Kidney capillary endothelial cell (primary cell): ENCODE measurements at regions not wholly inside any gene's neighbourhood (a gene's known extent, or its start where the extent isn't known, plus 50 kb on each side); places are given as distances from the start of the nearest gene placed in this dataset.
"Not testable (repeated sequence)": the region's sequence is repeated elsewhere in the genome, so short reads cannot be mapped to it uniquely, and the experiment has no call there.

Source experiments
- DNase-seq: peaks from one replicate; pipeline ENCODE4 v3.0.0-alpha.2; 2018; ENCODE audit warnings: low spot score

GRCh38 chr21:36207577-36208320, 51.1 kb downstream of the DOP1B start:
- DNase-seq: no peak

DNA sequence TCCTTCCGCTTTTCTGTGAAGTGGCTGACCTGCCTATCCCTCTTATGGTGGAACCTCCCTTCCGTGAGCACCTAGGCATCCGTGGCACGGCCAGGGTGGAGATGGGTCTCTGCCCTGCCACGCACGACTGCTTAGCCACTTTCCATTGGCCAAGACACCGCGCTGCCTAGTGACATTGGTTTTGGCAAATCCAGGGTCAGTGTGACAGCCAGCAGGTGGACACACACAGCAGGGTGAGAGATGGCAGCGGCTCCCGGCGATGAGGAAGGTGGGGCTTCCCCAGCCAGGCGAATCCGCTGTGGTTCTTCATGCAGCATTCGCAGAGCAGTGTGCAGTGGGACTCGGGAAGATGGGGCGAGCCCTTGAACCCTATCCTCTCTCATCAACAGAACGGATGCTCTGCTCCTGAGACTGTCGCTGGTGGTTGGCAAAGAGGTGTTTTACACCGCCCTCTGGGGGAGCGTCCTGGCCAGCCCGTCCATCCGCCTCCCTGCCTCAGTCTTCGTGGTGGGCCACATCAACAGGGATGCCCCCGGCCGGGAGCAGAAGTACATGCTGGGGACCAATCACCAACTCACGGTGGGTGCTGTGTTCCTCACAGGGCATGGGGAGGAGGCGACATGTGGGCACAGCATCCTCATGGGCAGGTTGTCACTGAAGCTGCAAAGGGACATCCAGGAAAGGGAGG, 51.8 kb downstream of the DOP1B start:
- DNase-seq: no peak

- DNase-seq: peak; percentile 37
Observed at GRCh38 chr21:36209626-36210171, 53.1 kb downstream of the DOP1B start.

DNA sequence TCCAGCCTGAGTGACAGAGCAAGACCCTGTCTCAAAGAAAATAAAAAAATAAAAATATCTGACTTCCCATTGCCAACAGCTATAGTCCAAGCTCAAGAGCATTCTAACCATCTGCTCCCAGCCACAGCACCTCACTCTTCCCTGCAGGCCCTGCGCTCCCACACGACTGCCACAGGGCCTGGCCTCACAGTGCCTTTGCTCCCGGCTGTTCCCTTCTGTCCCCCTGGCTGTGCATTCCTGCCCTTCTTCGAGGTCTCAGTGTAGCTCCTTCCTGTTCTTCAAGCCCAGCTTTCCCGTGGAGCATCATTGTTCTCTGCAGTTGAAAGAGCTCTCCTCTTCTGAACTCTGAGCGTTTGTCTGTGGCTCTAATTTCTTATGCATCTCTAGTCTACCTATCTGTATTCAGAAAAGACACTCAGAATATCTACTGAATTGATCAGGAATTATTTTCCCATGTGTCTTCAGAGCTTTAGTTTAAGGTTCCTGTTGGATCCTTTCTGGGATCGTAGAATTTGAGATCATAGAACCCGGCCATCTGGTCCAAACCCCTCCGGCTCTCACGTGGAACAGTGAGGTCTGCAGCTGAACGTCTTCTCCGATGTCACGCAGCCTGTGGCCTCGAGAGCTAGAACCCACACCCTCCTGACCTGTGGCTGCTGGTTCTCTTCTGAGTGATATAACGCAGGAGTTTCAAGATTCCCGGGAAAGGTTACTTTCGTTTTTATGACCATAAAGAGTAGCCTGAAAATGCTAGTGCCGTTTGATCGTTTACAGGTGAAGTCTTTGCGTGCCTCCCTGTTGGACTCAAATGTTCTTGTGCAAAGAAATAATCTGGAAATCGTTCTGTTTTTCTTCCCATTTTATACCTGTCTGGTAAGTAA, 54.4 kb downstream of the DOP1B start:
- DNase-seq: no peak

- DNase-seq: no peak
Observed at GRCh38 chr21:36211660-36212512, 55.3 kb downstream of the DOP1B start.

- no peak for DNase-seq
Observed at GRCh38 chr21:36212513-36212780, 55.8 kb downstream of the DOP1B start.

- no peak for DNase-seq
Observed at GRCh38 chr21:36214561-36214960, 57.9 kb downstream of the DOP1B start.

DNA sequence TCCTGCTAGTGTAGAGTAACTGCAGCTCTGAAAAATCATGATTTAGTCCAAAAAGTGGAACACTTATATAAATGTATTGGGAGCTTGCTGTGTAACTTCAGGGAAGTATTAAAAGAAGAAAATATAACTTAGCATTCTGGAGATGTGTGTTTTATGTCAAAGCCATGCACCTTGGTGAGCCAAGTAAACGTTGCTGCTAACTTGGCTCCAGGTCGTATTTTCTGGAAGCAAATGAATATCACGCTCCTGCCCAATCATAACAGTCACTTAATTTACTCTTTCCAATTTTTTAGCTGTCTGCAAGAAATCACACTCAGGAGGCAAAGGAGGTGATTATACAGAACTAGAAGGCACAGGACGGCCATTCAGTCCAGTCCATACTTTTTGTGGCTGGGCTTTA, 61.1 kb downstream of the DOP1B start:
- no peak for DNase-seq

GRCh38 chr21:36218691-36219090, 62.1 kb downstream of the DOP1B start:
- DNase-seq: no peak

DNA sequence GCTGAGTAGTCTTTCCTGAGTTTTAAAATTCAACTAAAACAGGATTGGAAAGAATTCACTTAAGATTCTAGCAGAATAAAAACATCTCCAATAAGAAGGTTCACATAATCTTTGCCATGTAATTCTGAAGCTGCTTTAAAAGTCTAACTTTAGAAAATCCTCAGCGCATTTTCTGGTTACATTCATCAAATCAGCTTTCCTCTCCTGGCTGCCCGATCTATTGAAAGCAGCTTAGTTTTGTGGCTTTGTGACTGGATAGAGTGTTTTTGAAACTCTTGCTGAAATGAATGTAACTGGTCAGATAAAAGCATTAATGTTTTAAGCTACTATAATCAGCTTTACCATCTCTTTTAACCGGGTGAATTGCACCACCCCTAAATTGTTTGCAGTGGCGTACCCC, 66.8 kb downstream of the DOP1B start:
- no peak for DNase-seq

- no peak for DNase-seq
Observed at GRCh38 chr21:36229181-36229580, 72.6 kb downstream of the DOP1B start.

DNA sequence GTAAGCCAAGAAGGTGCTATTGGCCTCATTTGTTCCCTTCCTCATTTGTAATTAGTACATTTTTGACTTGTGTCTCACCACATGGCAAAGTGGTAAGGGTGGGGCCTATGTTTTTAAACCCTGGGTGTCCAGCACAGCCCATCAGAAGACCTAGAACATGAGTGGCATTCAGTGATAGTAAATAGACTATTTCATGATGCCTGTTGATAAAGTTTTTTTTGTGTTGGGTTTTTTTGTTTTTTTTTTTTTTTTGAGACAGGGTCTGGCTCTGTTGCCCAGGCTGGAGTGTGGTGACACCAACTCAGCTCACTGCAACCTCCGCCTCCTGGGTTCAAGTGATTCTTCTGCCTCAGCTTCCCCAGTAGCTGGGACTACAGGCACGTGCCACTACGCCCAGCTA, 74.8 kb downstream of the DOP1B start:
- DNase-seq: not testable (repeated sequence)

- DNase-seq: no peak
Observed at GRCh38 chr21:36232641-36233040, 76.0 kb downstream of the DOP1B start.

DNA sequence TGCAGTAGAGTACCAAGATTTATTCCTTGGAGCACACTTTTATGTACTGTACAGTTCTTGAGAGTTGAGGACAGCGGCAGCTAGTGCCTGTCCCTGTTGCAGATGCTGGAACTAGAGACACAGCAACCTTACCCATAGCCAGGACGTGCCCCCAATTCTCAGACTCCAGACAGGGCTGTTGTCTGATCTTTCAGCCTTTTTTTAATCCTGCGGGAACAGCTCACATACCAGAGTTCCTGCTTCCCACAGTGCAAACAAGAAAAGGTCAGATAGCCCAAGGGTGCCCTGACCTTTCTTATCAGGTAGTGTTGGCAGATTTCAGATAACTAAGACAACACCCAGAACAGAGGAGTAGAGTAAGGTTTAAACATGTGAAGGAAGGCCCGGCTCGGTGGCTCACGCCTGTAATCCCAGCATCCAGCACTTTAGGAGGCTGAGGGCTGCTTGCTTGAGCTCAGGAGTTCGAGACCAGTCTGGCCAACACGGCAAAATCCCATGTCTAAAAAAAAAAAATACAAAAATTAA, 78.5 kb downstream of the DOP1B start:
- no peak for DNase-seq

GRCh38 chr21:36236052-36236730, 79.6 kb downstream of the DOP1B start:
- no peak for DNase-seq

DNA sequence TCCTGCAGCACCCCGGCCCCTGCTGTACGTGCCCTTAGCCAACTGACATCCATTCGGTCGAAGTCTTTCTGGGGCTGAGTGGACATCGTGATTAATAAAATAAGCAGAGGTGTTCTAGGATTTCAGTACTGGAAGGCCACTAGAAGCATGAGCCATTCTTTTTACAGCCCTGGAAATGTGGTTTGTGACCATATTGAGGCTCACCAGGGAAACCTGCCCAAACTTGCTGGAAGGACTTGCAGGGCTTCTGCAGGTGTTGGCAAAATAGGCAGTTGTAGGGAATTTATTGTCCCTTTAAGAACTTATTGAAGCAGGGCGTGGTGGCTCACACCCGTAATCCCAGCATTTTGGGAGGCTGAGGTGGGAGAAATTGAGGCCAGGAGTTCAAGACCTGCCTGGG, 80.8 kb downstream of the DOP1B start:
- no peak for DNase-seq

DNA sequence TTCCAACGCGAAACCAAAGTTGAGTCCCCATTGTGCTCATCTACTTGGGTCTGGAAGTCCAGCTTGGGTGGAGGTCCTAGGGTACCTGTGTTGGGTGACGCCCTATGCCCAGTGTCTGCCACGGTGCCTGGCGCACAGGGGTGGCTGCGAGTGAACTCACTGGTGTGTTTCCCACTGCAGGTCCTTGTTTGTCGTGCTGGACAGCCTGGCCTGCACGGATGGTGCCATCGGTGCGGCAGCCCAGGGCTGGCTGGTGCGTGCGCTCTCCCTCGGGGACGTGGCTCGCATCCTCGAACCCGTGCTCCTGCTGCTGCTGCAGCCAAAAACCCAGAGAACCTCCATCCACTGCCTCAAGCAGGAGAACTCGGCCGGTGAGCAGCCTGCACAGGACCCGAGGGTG, 80.4 kb upstream of the MORC3 start:
- DNase-seq: no peak

DNA sequence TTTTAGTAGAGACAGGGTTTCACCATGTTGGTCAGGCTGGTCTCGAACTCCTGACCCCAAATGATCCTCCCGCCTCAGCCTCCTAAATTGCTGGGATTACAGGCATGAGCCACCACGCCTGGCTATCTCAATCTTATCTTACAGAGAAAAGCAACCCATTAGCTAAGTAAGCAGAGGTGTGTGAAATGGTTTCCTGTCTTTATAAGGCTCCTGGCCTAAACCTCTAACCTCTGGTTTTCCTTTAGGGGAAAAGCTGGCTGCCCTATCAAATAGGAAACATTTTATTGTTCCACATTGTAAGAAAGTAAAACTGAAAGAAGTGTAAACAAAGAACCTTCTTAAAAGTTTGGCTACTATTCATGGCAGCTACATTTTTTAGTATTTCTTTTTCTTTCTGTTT, 78.3 kb upstream of the MORC3 start:
- no peak for DNase-seq

DNA sequence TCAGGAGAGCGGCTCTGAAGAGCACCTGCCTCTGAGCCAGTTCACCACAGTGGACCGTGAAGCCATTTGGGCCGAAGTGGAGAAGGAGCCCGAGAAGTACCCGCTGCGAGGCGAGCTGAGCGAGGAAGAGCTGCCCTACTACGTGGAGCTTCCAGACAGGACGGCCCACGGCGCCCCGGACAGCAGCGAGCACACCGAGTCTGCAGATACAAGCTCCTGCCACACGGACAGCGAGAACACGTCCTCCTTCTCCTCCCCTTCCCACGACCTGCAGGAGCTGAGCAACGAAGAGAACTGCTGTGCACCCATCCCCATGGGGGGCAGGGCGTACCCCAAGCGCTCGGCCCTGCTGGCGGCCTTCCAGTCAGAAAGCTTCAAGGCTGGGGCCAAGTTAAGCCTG, 74.9 kb upstream of the MORC3 start:
- DNase-seq: no peak

- no peak for DNase-seq
Observed at GRCh38 chr21:36245649-36246048, 74.3 kb upstream of the MORC3 start.

- DNase-seq: no peak
Observed at GRCh38 chr21:36246080-36246631, 73.8 kb upstream of the MORC3 start.
